SU-DHL-6 (cell line): ENCODE measurements at regions not wholly inside any gene's neighbourhood (a gene's known extent, or its start where the extent isn't known, plus 50 kb on each side); places are given as distances from the start of the nearest gene placed in this dataset.

ENCODE experiments used
- EZH2phosphoT487 ChIP-seq: fragments of 200-600 bp; sonication (generic), shearing (Covaris generic); conservative IDR thresholded peaks from 2 replicates; pipeline ENCODE4 v1.6.1; 2018; ENCODE audit warnings: mild to moderate bottlenecking, antibody characterized with exemption, low read length, moderate library complexity, mixed read lengths
- TF ChIP-seq, protein P1 (sequence below): fragments of 200-600 bp; sonication (generic); IDR thresholded peaks from one replicate; pipeline ENCODE4 v1.5.1; 2017; ENCODE audit warnings: antibody characterized with exemption, mild to moderate bottlenecking, low read length, moderate library complexity; ENCODE audit not compliant: insufficient read depth, poor library complexity, severe bottlenecking

DNA sequence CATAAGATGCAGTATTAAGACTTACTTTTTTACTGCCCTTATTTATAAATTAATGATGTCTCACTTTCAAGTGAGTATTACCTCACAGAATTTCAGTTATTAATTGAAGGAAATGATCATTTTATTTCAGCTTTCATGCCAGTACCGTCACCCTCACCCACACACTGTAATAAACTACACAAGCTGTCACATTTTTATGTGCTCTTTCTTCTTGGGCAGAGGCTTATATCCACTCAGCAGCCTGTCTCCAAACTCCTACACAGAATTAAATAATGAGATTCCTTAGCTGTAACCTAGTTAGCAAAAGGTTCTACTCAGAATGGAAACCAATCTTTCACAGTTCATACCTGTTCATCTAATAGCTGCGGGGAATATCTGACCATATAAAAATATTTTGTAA lies 1915.8 kb upstream of the CDH6 start:
- TF ChIP-seq, protein P1, sequence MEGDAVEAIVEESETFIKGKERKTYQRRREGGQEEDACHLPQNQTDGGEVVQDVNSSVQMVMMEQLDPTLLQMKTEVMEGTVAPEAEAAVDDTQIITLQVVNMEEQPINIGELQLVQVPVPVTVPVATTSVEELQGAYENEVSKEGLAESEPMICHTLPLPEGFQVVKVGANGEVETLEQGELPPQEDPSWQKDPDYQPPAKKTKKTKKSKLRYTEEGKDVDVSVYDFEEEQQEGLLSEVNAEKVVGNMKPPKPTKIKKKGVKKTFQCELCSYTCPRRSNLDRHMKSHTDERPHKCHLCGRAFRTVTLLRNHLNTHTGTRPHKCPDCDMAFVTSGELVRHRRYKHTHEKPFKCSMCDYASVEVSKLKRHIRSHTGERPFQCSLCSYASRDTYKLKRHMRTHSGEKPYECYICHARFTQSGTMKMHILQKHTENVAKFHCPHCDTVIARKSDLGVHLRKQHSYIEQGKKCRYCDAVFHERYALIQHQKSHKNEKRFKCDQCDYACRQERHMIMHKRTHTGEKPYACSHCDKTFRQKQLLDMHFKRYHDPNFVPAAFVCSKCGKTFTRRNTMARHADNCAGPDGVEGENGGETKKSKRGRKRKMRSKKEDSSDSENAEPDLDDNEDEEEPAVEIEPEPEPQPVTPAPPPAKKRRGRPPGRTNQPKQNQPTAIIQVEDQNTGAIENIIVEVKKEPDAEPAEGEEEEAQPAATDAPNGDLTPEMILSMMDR: no peak
- no peak for TF ChIP-seq EZH2phosphoT487
